GM23338 (cell line): ENCODE measurements at regions not wholly inside any gene's neighbourhood (a gene's known extent, or its start where the extent isn't known, plus 50 kb on each side); places are given as distances from the start of the nearest gene placed in this dataset.

Source experiments
- EZH2 ChIP-seq: fragments of 200-600 bp; sonication (generic); IDR thresholded peaks from one replicate; pipeline ENCODE4 v1.8.0; 2017; ENCODE audit warnings: antibody characterized with exemption, mild to moderate bottlenecking, low read depth; ENCODE audit not compliant: unreplicated experiment
- EZH2phosphoT487 ChIP-seq: fragments of 200-600 bp; sonication (generic); IDR thresholded peaks from one replicate; pipeline ENCODE4 v1.8.1; 2018; ENCODE audit warnings: antibody characterized with exemption; ENCODE audit not compliant: unreplicated experiment

DNA sequence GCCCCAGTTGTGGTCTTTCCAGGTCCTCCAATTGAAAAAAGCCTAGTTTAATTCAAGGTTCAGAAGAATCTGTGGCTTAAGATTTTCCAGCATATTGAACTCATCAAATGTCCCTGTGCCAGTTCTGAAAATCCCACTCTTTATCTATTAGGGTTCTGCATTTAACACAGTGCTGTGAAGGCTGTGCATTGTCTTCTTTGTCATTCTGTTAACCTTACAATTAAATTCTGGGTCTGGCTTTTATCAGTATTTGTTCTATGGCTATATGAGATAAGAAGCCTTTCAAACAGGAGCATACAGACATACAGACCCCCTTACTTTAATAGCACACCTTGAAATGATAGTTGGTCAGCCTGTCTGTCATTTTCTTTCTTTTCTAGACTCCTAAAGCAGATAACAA is 362.1 kb upstream of the DACH1 start:
- TF ChIP-seq EZH2phosphoT487 (no peak), EZH2 (no peak)
